Liver (tissue), 8 donors: ENCODE measurements at regions not wholly inside any gene's neighbourhood (a gene's known extent, or its start where the extent isn't known, plus 50 kb on each side); places are given as distances from the start of the nearest gene placed in this dataset.

Source experiments
- DNase-seq: peaks from one replicate; pipeline ENCODE4 v3.0.0-alpha.2; 2017; ENCODE audit warnings: low spot score
- H3K27ac ChIP-seq, 2 donors: one replicate each; pipeline ENCODE4 v1.7.0; 2013; ENCODE audit warnings: inconsistent platforms in 2 of 2, low read length in 2 of 2, control low read depth in 1 of 2, low read depth in 1 of 2, mild to moderate bottlenecking in 1 of 2
- H3K27me3 ChIP-seq, 4 donors: one replicate each; pipeline versions ENCODE4 v1.6.1 to v1.7.0; 2013; ENCODE audit warnings: low read length in 3 of 4, inconsistent platforms in 1 of 4, mild to moderate bottlenecking in 1 of 4, moderate library complexity in 1 of 4; ENCODE audit not compliant: control insufficient read depth in 4 of 4, insufficient read depth in 4 of 4
- H3K36me3 ChIP-seq, 4 donors: one replicate each; pipeline versions ENCODE4 v1.6.1 to v1.7.0; 2013; ENCODE audit warnings: low read length in 3 of 4, mild to moderate bottlenecking in 3 of 4, low read depth in 1 of 4, moderate library complexity in 1 of 4; ENCODE audit not compliant: control insufficient read depth in 4 of 4, insufficient read depth in 3 of 4
- H3K4me1 ChIP-seq, 4 donors: one replicate each; pipeline versions ENCODE4 v1.6.1 to v1.7.0; 2013; ENCODE audit warnings: low read length in 3 of 4, mild to moderate bottlenecking in 3 of 4, moderate library complexity in 1 of 4; ENCODE audit not compliant: control insufficient read depth in 4 of 4, insufficient read depth in 4 of 4
- H3K4me3 ChIP-seq, 3 donors: one replicate each; pipeline versions ENCODE4 v1.6.1 to v1.7.0; 2013; ENCODE audit warnings: low read length in 3 of 3, control low read depth in 1 of 3, low read depth in 1 of 3, mild to moderate bottlenecking in 1 of 3
- H3K9ac ChIP-seq, 2 donors: one replicate each; pipeline ENCODE4 v1.7.0; 2013; ENCODE audit warnings: low read length in 2 of 2, mild to moderate bottlenecking in 2 of 2, moderate library complexity in 2 of 2, control low read depth in 1 of 2, low read depth in 1 of 2
- H3K9me3 ChIP-seq, 4 donors: one replicate each; pipeline versions ENCODE4 v1.6.1 to v1.7.0; 2013; ENCODE audit warnings: low read length in 3 of 4; ENCODE audit not compliant: control insufficient read depth in 4 of 4
- CTCF ChIP-seq: fragments of 150-350 bp; IDR thresholded peaks from 2 replicates; pipeline ENCODE4 v1.5.1; 2017; ENCODE audit warnings: improper control_type of control experiment, low read depth, low read length; ENCODE audit not compliant: missing input control
- FOXA1 ChIP-seq: IDR thresholded peaks from 2 replicates; pipeline ENCODE4 v1.6.1; 2016; ENCODE audit warnings: antibody characterized with exemption
- FOXA2 ChIP-seq: IDR thresholded peaks from 2 replicates; pipeline ENCODE4 v1.6.1; 2016; ENCODE audit warnings: antibody characterized with exemption
- HNF4A ChIP-seq, 2 donors: conservative IDR thresholded peaks; 2 replicates each; pipeline ENCODE4 v1.6.1; 2016; ENCODE audit warnings: antibody characterized with exemption in 2 of 2, mild to moderate bottlenecking in 2 of 2
- JUND ChIP-seq, 2 donors: IDR thresholded peaks; 2 replicates each; pipeline ENCODE4 v1.6.1; 2016; ENCODE audit warnings: antibody characterized with exemption in 2 of 2
- MAX ChIP-seq: IDR thresholded peaks from 2 replicates; pipeline ENCODE4 v1.6.1; 2016; ENCODE audit warnings: antibody characterized with exemption
- RAD21 ChIP-seq, 2 donors: IDR thresholded peaks; 2 replicates each; pipeline ENCODE4 v1.6.1; 2016; ENCODE audit warnings: antibody characterized with exemption in 2 of 2, mild to moderate bottlenecking in 2 of 2
- REST ChIP-seq: IDR thresholded peaks from 2 replicates; pipeline ENCODE4 v1.6.1; 2016; ENCODE audit warnings: antibody characterized with exemption, mild to moderate bottlenecking
- SP1 ChIP-seq: IDR thresholded peaks from 2 replicates; pipeline ENCODE4 v1.6.1; 2018; ENCODE audit warnings: antibody characterized with exemption, mild to moderate bottlenecking
- YY1 ChIP-seq: IDR thresholded peaks from 2 replicates; pipeline ENCODE4 v1.6.1; 2016; ENCODE audit warnings: antibody characterized with exemption, mild to moderate bottlenecking
- ZBTB33 ChIP-seq: IDR thresholded peaks from 2 replicates; pipeline ENCODE4 v1.6.1; 2016; ENCODE audit warnings: antibody characterized with exemption
- WGBS: extraction: QIAGEN DNeasy Blood & Tissue Kit; methylation state at CpG from one replicate; pipeline ENCODE4 v1.1.7; 2013; 5-methylcytosine and 5-hydroxymethylcytosine counted together
- donor health status: healthy.
- donor health status: healthy.
- donor health status: healthy.
- donor health status: healthy.
- donor health status: healthy.

GRCh38 chr5:68932830-68933434, 160.9 kb upstream of the SLC30A5 start:
- no peaks in the 10 kb centered on the region for H3K27me3 ChIP-seq
- no peak overlapping the region for H3K27ac ChIP-seq
- no peak for DNase-seq
- no peak overlapping the region for H3K9ac ChIP-seq
- H3K4me3 ChIP-seq, result peak overlapping the region in 1 of 3 donors; percentile 36
- TF ChIP-seq CTCF, result no peak
- WGBS, result 87% methylated on average over 3 of the region's 3 CpGs
- peaks cover 0 to 10% (median 4%) of the 10 kb centered on the region in 4 donors for H3K9me3 ChIP-seq
- no peaks in the 10 kb centered on the region for H3K36me3 ChIP-seq
- H3K4me1 ChIP-seq, result no peaks in the 10 kb centered on the region

- 75% methylated on average over 2 of the region's 2 CpGs for WGBS
- TF ChIP-seq HNF4A (conservative IDR thresholded peaks at IDR 0.05), result no peak
- TF ChIP-seq YY1, result no peak
- no peak for TF ChIP-seq RAD21 (IDR thresholded peaks at IDR 0.05)
- no peak for TF ChIP-seq ZBTB33
- no peak for TF ChIP-seq FOXA2
- no peak for TF ChIP-seq REST
- TF ChIP-seq SP1, result no peak
- no peak for TF ChIP-seq MAX
- TF ChIP-seq FOXA1, result no peak
- TF ChIP-seq JUND (IDR thresholded peaks at IDR 0.05), result no peak
- H3K9ac ChIP-seq, result no peak overlapping the region
- H3K9me3 ChIP-seq, result no peaks in the 10 kb centered on the region
- H3K36me3 ChIP-seq, result no peaks in the 10 kb centered on the region
- H3K4me1 ChIP-seq, result no peaks in the 10 kb centered on the region
- DNase-seq, result no peak
- H3K27me3 ChIP-seq, result no peaks in the 10 kb centered on the region
- no peak overlapping the region for H3K4me3 ChIP-seq
- no peak overlapping the region for H3K27ac ChIP-seq
Measured at GRCh38 chr5:68942169-68942568, 151.6 kb upstream of the SLC30A5 start.
